Vagina (tissue), 2 donors: ENCODE measurements at regions not wholly inside any gene's neighbourhood (a gene's known extent, or its start where the extent isn't known, plus 50 kb on each side); places are given as distances from the start of the nearest gene placed in this dataset.

ENCODE experiments used
- CTCF ChIP-seq, 3 experiments: fragments of 450-650 bp in 2 of 3; fragments of 200-600 bp in 1 of 3; sonication (generic) in 1 of 3; IDR thresholded peaks; one replicate each; pipeline ENCODE4 v1.5.1; 2017 to 2019; ENCODE audit warnings: antibody characterized with exemption in 3 of 3, mild to moderate bottlenecking in 2 of 3, moderate library complexity in 2 of 3
- POLR2A ChIP-seq, 2 donors: fragments of 450-650 bp; IDR thresholded peaks; one replicate each; pipeline ENCODE4 v1.6.1; 2017; ENCODE audit warnings: antibody characterized with exemption in 2 of 2, mild to moderate bottlenecking in 2 of 2, moderate library complexity in 2 of 2
- POLR2AphosphoS5 ChIP-seq, 2 donors: sonication (generic); formaldehyde crosslinking; IDR thresholded peaks; one replicate each; pipeline ENCODE4 v1.9.0; 2017; ENCODE audit warnings: antibody characterized with exemption in 2 of 2, mild to moderate bottlenecking in 2 of 2, low read depth in 1 of 2; ENCODE audit not compliant: insufficient read depth in 1 of 2

- no peak for TF ChIP-seq POLR2AphosphoS5 (IDR thresholded peaks at IDR 0.05; ENCODE audit: insufficient read depth in 1 of 2, low read depth in 1 of 2)
- no peak for TF ChIP-seq CTCF (IDR thresholded peaks at IDR 0.05)
- TF ChIP-seq POLR2A (IDR thresholded peaks at IDR 0.05), result no peak
Measured at GRCh38 chr22:48719978-48720661, 1107.6 kb downstream of the BRD1 start.
